ENCODE measurements at regions not wholly inside any gene's neighbourhood (a gene's known extent, or its start where the extent isn't known, plus 50 kb on each side); places are given as distances from the start of the nearest gene placed in this dataset.

DNA sequence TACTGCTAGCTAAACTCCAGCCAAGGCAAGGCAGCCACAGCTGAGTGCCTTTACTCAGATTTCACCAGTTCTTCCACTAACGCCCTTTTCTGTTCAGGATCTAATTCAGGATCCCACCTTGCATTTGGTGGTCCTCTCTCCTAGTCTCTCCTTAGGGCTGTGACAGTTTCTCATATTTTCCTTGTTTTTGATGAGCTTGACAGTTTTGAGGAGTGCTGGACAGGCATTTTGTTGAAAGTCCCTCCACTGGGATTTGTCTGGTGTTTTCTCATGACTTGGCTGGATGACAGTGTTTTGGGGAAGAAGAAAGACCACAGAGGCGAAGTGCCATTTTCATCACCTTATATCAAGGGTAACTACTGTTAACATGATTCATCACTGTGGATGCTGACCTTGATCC lies 162.3 kb upstream of the TSC22D1 start:
- no peaks in the 10 kb centered on the region for H3K79me1 ChIP-seq (ENCODE audit: low read depth, low read length)

DNA sequence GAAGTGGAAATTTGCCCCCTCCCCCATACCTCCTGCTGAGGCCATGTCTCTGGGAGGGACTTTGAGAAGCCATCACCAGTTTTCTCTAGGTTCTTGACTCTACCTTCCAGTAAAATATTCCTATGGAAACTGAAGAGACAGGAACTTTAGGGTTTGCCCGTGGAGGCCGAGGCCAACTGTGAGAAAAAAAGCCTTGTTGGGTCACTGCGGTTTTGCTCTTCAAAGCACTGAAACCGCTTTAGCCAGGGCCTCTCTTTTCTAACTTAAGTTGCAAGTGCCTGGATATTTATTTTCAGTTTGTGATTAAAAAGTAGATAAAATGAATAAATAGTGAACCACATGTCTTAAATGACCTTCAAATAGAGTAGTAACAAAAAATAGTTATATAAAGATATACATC lies 159.7 kb upstream of the TSC22D1 start:
- H4K91ac ChIP-seq (ENCODE audit: low read depth, low read length, poor library complexity) = no peak overlapping the region
- no peak overlapping the region for H3K23ac ChIP-seq (ENCODE audit: low read depth, low read length, poor library complexity)
- H3K27ac ChIP-seq (replicated peaks; ENCODE audit: low read length) = no peak overlapping the region
- H3K27me3 ChIP-seq (ENCODE audit: control insufficient read depth in 3 of 3, insufficient read depth in 3 of 3, low read depth in 1 of 3, low read length in 3 of 3) = no peaks in the 10 kb centered on the region
- no peak overlapping the region for H3K14ac ChIP-seq (ENCODE audit: low read length)
- H3K9ac ChIP-seq (ENCODE audit: low read depth, low read length, poor library complexity) = no peak overlapping the region
- no peaks in the 10 kb centered on the region for H3K79me1 ChIP-seq (ENCODE audit: low read depth, low read length)
- H3K4ac ChIP-seq (ENCODE audit: low read length) = no peak overlapping the region
- H3K4me1 ChIP-seq (ENCODE audit: control insufficient read depth in 2 of 2, insufficient read depth in 1 of 2, low read depth in 1 of 2, low read length in 2 of 2) = peaks cover 0 to 7% of the 10 kb centered on the region in 2 donors
- no peak overlapping the region for H3K4me2 ChIP-seq (ENCODE audit: insufficient read depth, low read length, poor library complexity, severe bottlenecking)
- H3K36me3 ChIP-seq (replicated peaks in 1 of 2; ENCODE audit: control insufficient read depth in 2 of 2, insufficient read depth in 2 of 2, low read length in 2 of 2) = no peaks in the 10 kb centered on the region
- H2BK12ac ChIP-seq (ENCODE audit: low read length) = no peak overlapping the region
- DNase-seq (ENCODE audit: low spot score) = no peak
- H2AK5ac ChIP-seq (ENCODE audit: low read depth, low read length) = no peak overlapping the region
- no peak overlapping the region for H3K4me3 ChIP-seq (ENCODE audit: low read length in 2 of 2)
- H2AFZ ChIP-seq (ENCODE audit: low read length) = no peak overlapping the region
- no peak overlapping the region for H2BK120ac ChIP-seq (ENCODE audit: low read depth, low read length)
- H3K18ac ChIP-seq (ENCODE audit: low read length) = no peak overlapping the region
- H2BK5ac ChIP-seq (ENCODE audit: low read length) = no peak overlapping the region
- H4K8ac ChIP-seq (ENCODE audit: low read depth, low read length) = no peak overlapping the region
- no peaks in the 10 kb centered on the region for H3K9me3 ChIP-seq (replicated peaks in 1 of 2; ENCODE audit: control insufficient read depth in 2 of 2, insufficient read depth in 1 of 2, low read depth in 1 of 2, low read length in 2 of 2)
- H2BK15ac ChIP-seq (ENCODE audit: low read length) = no peak overlapping the region
- WGBS, 2 donors (ENCODE audit: extremely low coverage in 2 of 2, insufficient read length in 2 of 2, insufficient replicate concordance in 1 of 2) = no CpG with 5 or more reads among the region's 4 CpGs

More for the DNA sequence above, 162.3 kb upstream of the TSC22D1 start:
- no peak overlapping the region for H2BK15ac ChIP-seq (ENCODE audit: low read length)
- H2BK5ac ChIP-seq (ENCODE audit: low read length) = no peak overlapping the region
- no peak overlapping the region for H3K4me2 ChIP-seq (ENCODE audit: insufficient read depth, low read length, poor library complexity, severe bottlenecking)
- no peak overlapping the region for H2AFZ ChIP-seq (ENCODE audit: low read length)
- no CpG with 5 or more reads among the region's 2 CpGs for WGBS, 2 donors (ENCODE audit: extremely low coverage in 2 of 2, insufficient read length in 2 of 2, insufficient replicate concordance in 1 of 2)
- no peak overlapping the region for H3K4ac ChIP-seq (ENCODE audit: low read length)
- H4K8ac ChIP-seq (ENCODE audit: low read depth, low read length) = no peak overlapping the region
- no peak overlapping the region for H3K4me3 ChIP-seq (ENCODE audit: low read length in 2 of 2)
- H3K9me3 ChIP-seq (replicated peaks in 1 of 2; ENCODE audit: control insufficient read depth in 2 of 2, insufficient read depth in 1 of 2, low read depth in 1 of 2, low read length in 2 of 2) = no peaks in the 10 kb centered on the region
- DNase-seq (ENCODE audit: low spot score) = no peak
- H4K91ac ChIP-seq (ENCODE audit: low read depth, low read length, poor library complexity) = no peak overlapping the region
- H3K4me1 ChIP-seq (ENCODE audit: control insufficient read depth in 2 of 2, insufficient read depth in 1 of 2, low read depth in 1 of 2, low read length in 2 of 2) = peaks cover 0 to 2% of the 10 kb centered on the region in 2 donors
- no peak overlapping the region for H3K9ac ChIP-seq (ENCODE audit: low read depth, low read length, poor library complexity)
- no peak overlapping the region for H3K23ac ChIP-seq (ENCODE audit: low read depth, low read length, poor library complexity)
- no peaks in the 10 kb centered on the region for H3K27me3 ChIP-seq (ENCODE audit: control insufficient read depth in 3 of 3, insufficient read depth in 3 of 3, low read depth in 1 of 3, low read length in 3 of 3)
- peak overlapping the region; percentile 41 for H3K14ac ChIP-seq (ENCODE audit: low read length)
- H3K36me3 ChIP-seq (replicated peaks in 1 of 2; ENCODE audit: control insufficient read depth in 2 of 2, insufficient read depth in 2 of 2, low read length in 2 of 2) = no peaks in the 10 kb centered on the region
- H2AK5ac ChIP-seq (ENCODE audit: low read depth, low read length) = no peak overlapping the region
- no peak overlapping the region for H2BK12ac ChIP-seq (ENCODE audit: low read length)
- no peak overlapping the region for H3K18ac ChIP-seq (ENCODE audit: low read length)
- no peak overlapping the region for H3K27ac ChIP-seq (replicated peaks; ENCODE audit: low read length)
- H2BK120ac ChIP-seq (ENCODE audit: low read depth, low read length) = no peak overlapping the region

DNA sequence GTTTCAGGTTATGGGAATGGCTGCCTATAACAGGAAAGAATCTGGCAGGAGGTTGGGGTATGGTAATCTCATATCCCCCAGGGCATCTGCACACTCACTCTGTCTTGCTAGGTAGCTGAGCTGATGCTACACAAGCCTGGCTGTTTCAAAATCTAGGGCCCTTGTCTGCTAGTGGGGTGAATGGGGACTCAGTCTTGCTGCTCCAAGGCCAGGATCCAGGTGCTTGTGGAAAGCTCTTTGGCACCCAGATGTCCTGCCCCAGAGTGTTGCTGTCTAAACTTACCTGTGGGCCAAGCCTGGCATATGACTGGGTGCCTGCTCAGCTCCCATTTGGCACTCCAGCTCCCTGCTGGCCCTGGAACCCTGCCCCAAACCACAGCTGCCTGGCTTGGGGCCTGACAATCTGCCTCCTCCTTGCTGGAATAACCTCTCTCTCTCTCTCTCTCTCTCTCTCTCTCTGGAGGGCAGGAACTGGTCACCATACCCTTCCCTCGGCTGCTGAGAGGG lies 158.1 kb upstream of the TSC22D1 start:
- Histone ChIP-seq H3K23ac (ENCODE audit: low read depth, low read length, poor library complexity) (no peak overlapping the region), H2AFZ (ENCODE audit: low read length) (no peak overlapping the region), H2BK15ac (ENCODE audit: low read length) (no peak overlapping the region), H3K79me1 (ENCODE audit: low read depth, low read length) (no peaks in the 10 kb centered on the region), H4K91ac (ENCODE audit: low read depth, low read length, poor library complexity) (no peak overlapping the region), H2BK5ac (ENCODE audit: low read length) (no peak overlapping the region), H3K4ac (ENCODE audit: low read length) (no peak overlapping the region), H4K8ac (ENCODE audit: low read depth, low read length) (no peak overlapping the region), H3K18ac (ENCODE audit: low read length) (peak overlapping the region; percentile 36), H3K9ac (ENCODE audit: low read depth, low read length, poor library complexity) (no peak overlapping the region), H2AK5ac (ENCODE audit: low read depth, low read length) (no peak overlapping the region), H3K4me3 (ENCODE audit: low read length in 2 of 2) (no peak overlapping the region), H3K14ac (ENCODE audit: low read length) (no peak overlapping the region), H3K4me1 (ENCODE audit: control insufficient read depth in 2 of 2, insufficient read depth in 1 of 2, low read depth in 1 of 2, low read length in 2 of 2) (peaks cover 0 to 7% of the 10 kb centered on the region in 2 donors), H3K36me3 (replicated peaks in 1 of 2; ENCODE audit: control insufficient read depth in 2 of 2, insufficient read depth in 2 of 2, low read length in 2 of 2) (no peaks in the 10 kb centered on the region), H2BK12ac (ENCODE audit: low read length) (no peak overlapping the region), H3K4me2 (ENCODE audit: insufficient read depth, low read length, poor library complexity, severe bottlenecking) (no peak overlapping the region), H3K9me3 (replicated peaks in 1 of 2; ENCODE audit: control insufficient read depth in 2 of 2, insufficient read depth in 1 of 2, low read depth in 1 of 2, low read length in 2 of 2) (no peaks in the 10 kb centered on the region), H2BK120ac (ENCODE audit: low read depth, low read length) (no peak overlapping the region), H3K27me3 (ENCODE audit: control insufficient read depth in 3 of 3, insufficient read depth in 3 of 3, low read depth in 1 of 3, low read length in 3 of 3) (no peaks in the 10 kb centered on the region), H3K27ac (replicated peaks; ENCODE audit: low read length) (no peak overlapping the region)
- WGBS, 2 donors (ENCODE audit: extremely low coverage in 2 of 2, insufficient read length in 2 of 2, insufficient replicate concordance in 1 of 2) = no CpG with 5 or more reads among the region's 1 CpG
- no peak for DNase-seq (ENCODE audit: low spot score)

DNA sequence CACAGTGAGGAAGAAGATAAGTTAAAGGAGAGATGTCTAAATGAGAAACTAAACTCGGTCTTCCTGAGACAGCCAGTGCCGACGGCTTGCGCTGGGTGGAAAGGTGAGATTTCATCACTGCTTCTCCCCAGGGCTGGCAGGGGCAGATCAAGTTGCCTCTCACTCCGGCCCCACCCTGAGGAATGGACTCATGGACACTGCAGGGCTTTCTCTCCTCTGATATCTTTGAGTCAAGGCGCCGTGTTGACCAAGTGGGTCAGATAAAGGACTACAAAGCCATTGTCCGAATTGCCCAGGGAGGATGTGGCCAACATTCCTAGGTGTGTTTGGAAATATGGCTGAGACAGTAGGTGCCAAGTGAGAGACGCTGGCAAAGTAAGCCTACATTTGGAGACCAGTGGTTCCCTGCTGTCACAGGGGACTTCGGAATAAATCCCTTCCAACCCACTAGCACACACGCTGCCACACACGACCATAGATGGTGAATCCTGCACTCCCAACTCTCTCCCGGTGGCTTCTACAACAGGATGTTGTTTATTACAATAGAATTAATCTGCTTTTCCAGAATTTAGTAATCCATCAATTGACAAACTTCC lies 156.5 kb upstream of the TSC22D1 start:
- Histone ChIP-seq H3K18ac (ENCODE audit: low read length) (no peak overlapping the region), H3K14ac (ENCODE audit: low read length) (no peak overlapping the region), H3K4ac (ENCODE audit: low read length) (no peak overlapping the region), H4K91ac (ENCODE audit: low read depth, low read length, poor library complexity) (no peak overlapping the region), H3K9ac (ENCODE audit: low read depth, low read length, poor library complexity) (no peak overlapping the region), H3K27me3 (ENCODE audit: control insufficient read depth in 3 of 3, insufficient read depth in 3 of 3, low read depth in 1 of 3, low read length in 3 of 3) (no peaks in the 10 kb centered on the region), H3K79me1 (ENCODE audit: low read depth, low read length) (no peaks in the 10 kb centered on the region), H3K23ac (ENCODE audit: low read depth, low read length, poor library complexity) (no peak overlapping the region), H3K4me3 (ENCODE audit: low read length in 2 of 2) (no peak overlapping the region), H2BK15ac (ENCODE audit: low read length) (no peak overlapping the region), H2BK12ac (ENCODE audit: low read length) (no peak overlapping the region), H3K4me2 (ENCODE audit: insufficient read depth, low read length, poor library complexity, severe bottlenecking) (no peak overlapping the region), H2BK5ac (ENCODE audit: low read length) (no peak overlapping the region), H2BK120ac (ENCODE audit: low read depth, low read length) (no peak overlapping the region), H3K36me3 (replicated peaks in 1 of 2; ENCODE audit: control insufficient read depth in 2 of 2, insufficient read depth in 2 of 2, low read length in 2 of 2) (no peaks in the 10 kb centered on the region), H3K9me3 (replicated peaks in 1 of 2; ENCODE audit: control insufficient read depth in 2 of 2, insufficient read depth in 1 of 2, low read depth in 1 of 2, low read length in 2 of 2) (no peaks in the 10 kb centered on the region), H3K27ac (replicated peaks; ENCODE audit: low read length) (no peak overlapping the region), H3K4me1 (ENCODE audit: control insufficient read depth in 2 of 2, insufficient read depth in 1 of 2, low read depth in 1 of 2, low read length in 2 of 2) (peaks cover 0 to 5% of the 10 kb centered on the region in 2 donors), H4K8ac (ENCODE audit: low read depth, low read length) (no peak overlapping the region), H2AFZ (ENCODE audit: low read length) (no peak overlapping the region), H2AK5ac (ENCODE audit: low read depth, low read length) (no peak overlapping the region)
- no peak for DNase-seq (ENCODE audit: low spot score)
- no CpG with 5 or more reads among the region's 13 CpGs for WGBS, 2 donors (ENCODE audit: extremely low coverage in 2 of 2, insufficient read length in 2 of 2, insufficient replicate concordance in 1 of 2)
